ENCODE measurements at regions not wholly inside any gene's neighbourhood (a gene's known extent, or its start where the extent isn't known, plus 50 kb on each side); places are given as distances from the start of the nearest gene placed in this dataset.

DNA sequence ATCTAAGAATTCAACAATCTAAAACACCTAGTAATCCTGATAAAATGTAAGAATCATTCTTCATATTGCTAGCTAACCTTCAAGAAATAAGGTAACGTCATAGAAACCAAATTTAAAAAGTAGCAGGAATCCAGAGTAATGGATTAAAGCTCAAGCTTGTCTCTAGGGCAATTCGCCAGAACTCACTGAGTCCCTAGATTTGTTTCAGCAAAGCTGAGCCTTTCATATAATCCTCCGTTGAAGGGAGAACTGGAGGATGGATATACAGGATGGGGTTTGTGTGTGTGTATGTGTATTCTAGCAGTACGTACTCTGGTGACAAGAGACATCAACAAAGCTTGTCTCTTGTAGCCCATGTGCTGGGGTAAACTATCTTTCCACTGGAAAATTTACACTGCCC, 2173.5 kb upstream of the AGA start:
- DNase-seq (peak in 1 of 3 donors; percentile 13), ATAC-seq (ENCODE audit: insufficient read depth, low FRiP score) (no peak)
- no peak overlapping the region for H3K27ac ChIP-seq (ENCODE audit: low read depth in 1 of 2, low read length in 1 of 2)
- no peaks in the 10 kb centered on the region for H3K9me3 ChIP-seq (ENCODE audit: control insufficient read depth in 4 of 4, insufficient read depth in 3 of 4, low read length in 3 of 4)
- no peak overlapping the region for H3K4me3 ChIP-seq
- 73% methylated on average over 4 of the region's 4 CpGs for WGBS, 2 donors
- no peaks in the 10 kb centered on the region for H3K4me1 ChIP-seq (ENCODE audit: control insufficient read depth in 5 of 5, insufficient read depth in 5 of 5, low read length in 5 of 5)
- no peaks in the 10 kb centered on the region for H3K36me3 ChIP-seq (ENCODE audit: control insufficient read depth in 4 of 4, insufficient read depth in 4 of 4, low read length in 4 of 4)
- H3K27me3 ChIP-seq (ENCODE audit: control insufficient read depth in 3 of 3, insufficient read depth in 3 of 3, low read length in 2 of 3): no peaks in the 10 kb centered on the region
- TF ChIP-seq, protein P1, sequence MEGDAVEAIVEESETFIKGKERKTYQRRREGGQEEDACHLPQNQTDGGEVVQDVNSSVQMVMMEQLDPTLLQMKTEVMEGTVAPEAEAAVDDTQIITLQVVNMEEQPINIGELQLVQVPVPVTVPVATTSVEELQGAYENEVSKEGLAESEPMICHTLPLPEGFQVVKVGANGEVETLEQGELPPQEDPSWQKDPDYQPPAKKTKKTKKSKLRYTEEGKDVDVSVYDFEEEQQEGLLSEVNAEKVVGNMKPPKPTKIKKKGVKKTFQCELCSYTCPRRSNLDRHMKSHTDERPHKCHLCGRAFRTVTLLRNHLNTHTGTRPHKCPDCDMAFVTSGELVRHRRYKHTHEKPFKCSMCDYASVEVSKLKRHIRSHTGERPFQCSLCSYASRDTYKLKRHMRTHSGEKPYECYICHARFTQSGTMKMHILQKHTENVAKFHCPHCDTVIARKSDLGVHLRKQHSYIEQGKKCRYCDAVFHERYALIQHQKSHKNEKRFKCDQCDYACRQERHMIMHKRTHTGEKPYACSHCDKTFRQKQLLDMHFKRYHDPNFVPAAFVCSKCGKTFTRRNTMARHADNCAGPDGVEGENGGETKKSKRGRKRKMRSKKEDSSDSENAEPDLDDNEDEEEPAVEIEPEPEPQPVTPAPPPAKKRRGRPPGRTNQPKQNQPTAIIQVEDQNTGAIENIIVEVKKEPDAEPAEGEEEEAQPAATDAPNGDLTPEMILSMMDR (IDR thresholded peaks at IDR 0.05; ENCODE audit: control extremely low read depth, extremely low read depth): no peak
- H3K9ac ChIP-seq (ENCODE audit: insufficient read depth in 1 of 2, low read length in 2 of 2): no peak overlapping the region

GRCh38 chr4:179618966-179619365, 2176.7 kb upstream of the AGA start:
- Histone ChIP-seq H3K4me1 (ENCODE audit: control insufficient read depth in 5 of 5, insufficient read depth in 5 of 5, low read length in 5 of 5) (no peaks in the 10 kb centered on the region), H3K36me3 (ENCODE audit: control insufficient read depth in 4 of 4, insufficient read depth in 4 of 4, low read length in 4 of 4) (no peaks in the 10 kb centered on the region), H3K9ac (ENCODE audit: insufficient read depth in 1 of 2, low read length in 2 of 2) (no peak overlapping the region), H3K27ac (ENCODE audit: low read depth in 1 of 2, low read length in 1 of 2) (no peak overlapping the region), H3K9me3 (ENCODE audit: control insufficient read depth in 4 of 4, insufficient read depth in 3 of 4, low read length in 3 of 4) (no peaks in the 10 kb centered on the region), H3K4me3 (no peak overlapping the region), H3K27me3 (ENCODE audit: control insufficient read depth in 3 of 3, insufficient read depth in 3 of 3, low read length in 2 of 3) (no peaks in the 10 kb centered on the region)
- WGBS, 2 donors: 77 to 81% methylated on average over 1 of the region's 1 CpG
- TF ChIP-seq, protein P1 (IDR thresholded peaks at IDR 0.05; ENCODE audit: control extremely low read depth, extremely low read depth): no peak
- no peak for ATAC-seq (ENCODE audit: insufficient read depth, low FRiP score)
- DNase-seq: no peak

GRCh38 chr4:179624768-179625181, 2182.5 kb upstream of the AGA start:
- no peak overlapping the region for H3K9ac ChIP-seq (ENCODE audit: insufficient read depth in 1 of 2, low read length in 2 of 2)
- H3K27ac ChIP-seq (ENCODE audit: low read depth in 1 of 2, low read length in 1 of 2): no peak overlapping the region
- TF ChIP-seq, protein P1 (IDR thresholded peaks at IDR 0.05; ENCODE audit: control extremely low read depth, extremely low read depth): no peak
- H3K9me3 ChIP-seq (ENCODE audit: control insufficient read depth in 4 of 4, insufficient read depth in 3 of 4, low read length in 3 of 4): no peaks in the 10 kb centered on the region
- WGBS, 2 donors: 67 to 69% methylated on average over 4 of the region's 4 CpGs
- no peaks in the 10 kb centered on the region for H3K36me3 ChIP-seq (ENCODE audit: control insufficient read depth in 4 of 4, insufficient read depth in 4 of 4, low read length in 4 of 4)
- DNase-seq (peak in 1 of 3 donors; percentile 4), ATAC-seq (ENCODE audit: insufficient read depth, low FRiP score) (no peak)
- no peaks in the 10 kb centered on the region for H3K27me3 ChIP-seq (ENCODE audit: control insufficient read depth in 3 of 3, insufficient read depth in 3 of 3, low read length in 2 of 3)
- H3K4me1 ChIP-seq (ENCODE audit: control insufficient read depth in 5 of 5, insufficient read depth in 5 of 5, low read length in 5 of 5): no peaks in the 10 kb centered on the region
- H3K4me3 ChIP-seq: no peak overlapping the region

DNA sequence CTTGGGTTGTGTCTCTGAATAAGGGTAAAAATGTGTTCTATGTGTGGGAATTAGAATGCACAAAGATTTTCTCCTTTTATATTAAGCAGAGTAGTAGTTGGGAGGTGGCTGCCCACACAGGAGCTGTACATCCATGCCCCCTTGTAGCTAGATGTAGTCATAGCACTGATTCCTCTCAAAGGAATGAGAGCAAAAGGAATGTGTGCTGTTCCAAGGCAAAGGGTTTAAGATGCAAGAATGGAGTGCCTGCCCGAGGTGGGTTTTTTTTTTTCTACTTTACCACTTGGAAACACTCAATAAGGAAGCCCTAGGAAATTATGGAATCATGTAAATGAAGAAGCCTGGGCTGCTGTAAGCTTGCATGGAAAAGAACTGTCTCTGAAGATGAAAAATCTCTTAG, 2183.2 kb upstream of the AGA start:
- no peaks in the 10 kb centered on the region for H3K9me3 ChIP-seq (ENCODE audit: control insufficient read depth in 4 of 4, insufficient read depth in 3 of 4, low read length in 3 of 4)
- H3K27ac ChIP-seq (ENCODE audit: low read depth in 1 of 2, low read length in 1 of 2): no peak overlapping the region
- ATAC-seq (ENCODE audit: insufficient read depth, low FRiP score): no peak
- H3K9ac ChIP-seq (ENCODE audit: insufficient read depth in 1 of 2, low read length in 2 of 2): no peak overlapping the region
- no peak overlapping the region for H3K4me3 ChIP-seq
- H3K4me1 ChIP-seq (ENCODE audit: control insufficient read depth in 5 of 5, insufficient read depth in 5 of 5, low read length in 5 of 5): no peaks in the 10 kb centered on the region
- no peaks in the 10 kb centered on the region for H3K36me3 ChIP-seq (ENCODE audit: control insufficient read depth in 4 of 4, insufficient read depth in 4 of 4, low read length in 4 of 4)
- TF ChIP-seq, protein P1 (IDR thresholded peaks at IDR 0.05; ENCODE audit: control extremely low read depth, extremely low read depth): no peak
- H3K27me3 ChIP-seq (ENCODE audit: control insufficient read depth in 3 of 3, insufficient read depth in 3 of 3, low read length in 2 of 3): no peaks in the 10 kb centered on the region
- WGBS, 2 donors: 45 to 65% methylated on average over 1 of the region's 1 CpG
- DNase-seq: peak in 1 of 3 donors; percentile 17
